BJ (cell line): ENCODE measurements at regions not wholly inside any gene's neighbourhood (a gene's known extent, or its start where the extent isn't known, plus 50 kb on each side); places are given as distances from the start of the nearest gene placed in this dataset.
"Not testable (repeated sequence)": the region's sequence is repeated elsewhere in the genome, so short reads cannot be mapped to it uniquely, and the experiment has no call there.

Experiments
- CTCF ChIA-PET: fragments of 350-600 bp; formaldehyde crosslinking; extraction: SDS; loops from one replicate; lab custom pipeline; 2021; ENCODE audit warnings: antibody characterized with exemption, inconsistent platforms; lab: Yijun Ruan, JAX
- POLR2A ChIA-PET: fragments of 300-600 bp; sonication (Branson Sonifier 250); formaldehyde crosslinking; extraction: SDS; loops from one replicate; lab custom pipeline; 2021; ENCODE audit warnings: antibody characterized with exemption; lab: Charles Lee
- DNase-seq: peaks from one replicate; pipeline ENCODE4 v3.0.0-alpha.2; 2011; ENCODE audit warnings: low read depth
- H3K27me3 ChIP-seq: 2 replicates; pipeline ENCODE4 v1.6.0; 2011; ENCODE audit warnings: low read length; ENCODE audit not compliant: control insufficient read depth, insufficient read depth
- H3K36me3 ChIP-seq: 2 replicates; pipeline ENCODE4 v1.5.1; 2011; ENCODE audit warnings: low read length; ENCODE audit not compliant: control insufficient read depth, insufficient read depth
- H3K4me3 ChIP-seq: 2 replicates; pipeline ENCODE4 v1.5.1; 2011; ENCODE audit warnings: low read depth, mild to moderate bottlenecking, control low read depth, low read length
- CTCF ChIP-seq: IDR thresholded peaks from 2 replicates; pipeline ENCODE4 v1.5.1; 2011; ENCODE audit warnings: low read depth, mild to moderate bottlenecking, control low read depth, inconsistent platforms, low read length, moderate library complexity; ENCODE audit not compliant: insufficient read depth

- CTCF ChIA-PET, result no interaction called here
- H3K4me3 ChIP-seq, result no peak overlapping the region
- H3K36me3 ChIP-seq, result no peaks in the 10 kb centered on the region
- no peaks in the 10 kb centered on the region for H3K27me3 ChIP-seq
- DNase-seq, result no peak
- POLR2A ChIA-PET, result no interaction called here
- no peak for TF ChIP-seq CTCF
These were observed 165.2 kb upstream of the MSX2 start for GRCh38 chr5:174559141-174559540.

GRCh38 chr5:174559566-174560090 is 164.8 kb upstream of the MSX2 start:
- ChIA-PET POLR2A (no interaction called here), CTCF (no interaction called here)
- no peak for DNase-seq
- Histone ChIP-seq H3K36me3 (no peaks in the 10 kb centered on the region), H3K4me3 (no peak overlapping the region), H3K27me3 (no peaks in the 10 kb centered on the region)
- no peak for TF ChIP-seq CTCF

- ChIA-PET POLR2A (no interaction called here), CTCF (no interaction called here)
- Histone ChIP-seq H3K27me3 (no peaks in the 10 kb centered on the region), H3K4me3 (no peak overlapping the region), H3K36me3 (no peaks in the 10 kb centered on the region)
- no peak for TF ChIP-seq CTCF
- DNase-seq, result no peak
These were observed 163.5 kb upstream of the MSX2 start for GRCh38 chr5:174560861-174561260.

GRCh38 chr5:174563040-174563439 is 161.3 kb upstream of the MSX2 start:
- DNase-seq, H3K27me3 ChIP-seq, H3K36me3 ChIP-seq, POLR2A ChIA-PET, H3K4me3 ChIP-seq, CTCF ChIA-PET: not testable (repeated sequence)

GRCh38 chr5:174563899-174564298 is 160.5 kb upstream of the MSX2 start:
- Histone ChIP-seq H3K27me3 (no peaks in the 10 kb centered on the region), H3K36me3 (no peaks in the 10 kb centered on the region), H3K4me3 (no peak overlapping the region)
- no peak for TF ChIP-seq CTCF
- CTCF ChIA-PET, result interaction anchor here (0.8 kb wide), 1 partner anchor 137 kb away, joined by 4 read pairs; no protein-coding TSS in a partner anchor
- DNase-seq, result no peak
- POLR2A ChIA-PET, result no interaction called here

GRCh38 chr5:174567506-174568141 is 156.8 kb upstream of the MSX2 start:
- no peaks in the 10 kb centered on the region for H3K36me3 ChIP-seq
- no peak for DNase-seq
- no peak overlapping the region for H3K4me3 ChIP-seq
- CTCF ChIA-PET, result no interaction called here
- no peak for TF ChIP-seq CTCF
- no peaks in the 10 kb centered on the region for H3K27me3 ChIP-seq
- POLR2A ChIA-PET, result no interaction called here
